ENCODE measurements at regions not wholly inside any gene's neighbourhood (a gene's known extent, or its start where the extent isn't known, plus 50 kb on each side); places are given as distances from the start of the nearest gene placed in this dataset.

- DNase-seq: no peak
These were observed 309.9 kb upstream of the PKDCC start for GRCh38 chr2:41737888-41738287.

- DNase-seq: no peak
These were observed 305.7 kb upstream of the PKDCC start for GRCh38 chr2:41741951-41742595.

- no peak for DNase-seq
These were observed 304.5 kb upstream of the PKDCC start for GRCh38 chr2:41743324-41743723.

- no peak for DNase-seq
These were observed 297.0 kb upstream of the PKDCC start for GRCh38 chr2:41750829-41751228.

- DNase-seq: no peak
These were observed 287.9 kb upstream of the PKDCC start for GRCh38 chr2:41759880-41760279.

- DNase-seq: no peak
These were observed 284.7 kb upstream of the PKDCC start for GRCh38 chr2:41763141-41763540.

- DNase-seq: no peak
These were observed 283.7 kb upstream of the PKDCC start for GRCh38 chr2:41764131-41764530.

GRCh38 chr2:41764919-41765318, 282.9 kb upstream of the PKDCC start:
- no peak for DNase-seq

- DNase-seq: no peak
These were observed 279.5 kb upstream of the PKDCC start for GRCh38 chr2:41768310-41768709.

GRCh38 chr2:41771710-41772109, 276.1 kb upstream of the PKDCC start:
- no peak for DNase-seq

- DNase-seq: no peak
These were observed 275.1 kb upstream of the PKDCC start for GRCh38 chr2:41772697-41773096.

- no peak for DNase-seq
These were observed 273.7 kb upstream of the PKDCC start for GRCh38 chr2:41774011-41774605.

GRCh38 chr2:41775366-41776025, 272.3 kb upstream of the PKDCC start:
- DNase-seq: no peak

GRCh38 chr2:41779888-41780287, 267.9 kb upstream of the PKDCC start:
- DNase-seq: no peak

GRCh38 chr2:41782306-41783158, 265.3 kb upstream of the PKDCC start:
- peak; percentile 16 for DNase-seq

GRCh38 chr2:41784496-41784895, 263.3 kb upstream of the PKDCC start:
- DNase-seq: no peak

- DNase-seq: no peak
These were observed 262.4 kb upstream of the PKDCC start for GRCh38 chr2:41785251-41786022.

- no peak for DNase-seq
These were observed 256.3 kb upstream of the PKDCC start for GRCh38 chr2:41791523-41791922.

- DNase-seq: no peak
These were observed 244.5 kb upstream of the PKDCC start for GRCh38 chr2:41803361-41803760.

- no peak for DNase-seq
These were observed 241.5 kb upstream of the PKDCC start for GRCh38 chr2:41806286-41806685.

- no peak for DNase-seq
These were observed 226.7 kb upstream of the PKDCC start for GRCh38 chr2:41821167-41821566.

GRCh38 chr2:41826921-41827320, 220.9 kb upstream of the PKDCC start:
- DNase-seq: no peak
